HG03432 (cell line): ENCODE measurements at regions not wholly inside any gene's neighbourhood (a gene's known extent, or its start where the extent isn't known, plus 50 kb on each side); places are given as distances from the start of the nearest gene placed in this dataset.

Experiments used
- ATAC-seq: cut with Tn5 transposase; IDR thresholded peaks from one replicate; pipeline ENCODE4 v1.9.1; 2021; ENCODE audit warnings: mild to moderate bottlenecking, moderate library complexity; ENCODE audit not compliant: unreplicated experiment

DNA sequence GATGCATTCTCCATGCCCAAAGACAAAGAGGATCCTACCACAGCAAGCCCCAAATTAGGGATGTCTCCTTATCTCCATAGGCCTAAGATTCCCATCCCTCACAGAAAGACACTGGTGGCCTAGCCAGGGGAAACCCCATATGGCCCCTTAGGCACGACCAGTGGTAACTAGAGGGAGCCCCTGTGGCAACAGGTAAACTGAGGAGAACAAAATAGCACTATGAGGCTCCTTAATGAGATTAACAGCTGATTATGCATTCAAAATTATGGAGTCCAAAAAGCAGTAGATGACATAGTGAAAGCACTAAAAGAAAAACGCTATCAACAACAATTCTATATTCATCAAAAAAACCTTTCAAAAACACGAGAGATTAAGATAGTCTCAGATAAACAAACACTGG is 234.0 kb downstream of the DIRAS2 start:
- ATAC-seq, result no peak

GRCh38 chr9:90419221-90419851 is 223.3 kb downstream of the DIRAS2 start:
- no peak for ATAC-seq

GRCh38 chr9:90420211-90420610 is 222.4 kb downstream of the DIRAS2 start:
- ATAC-seq, result no peak

- ATAC-seq, result no peak
Observed at GRCh38 chr9:90420768-90421513, 221.7 kb downstream of the DIRAS2 start.

DNA sequence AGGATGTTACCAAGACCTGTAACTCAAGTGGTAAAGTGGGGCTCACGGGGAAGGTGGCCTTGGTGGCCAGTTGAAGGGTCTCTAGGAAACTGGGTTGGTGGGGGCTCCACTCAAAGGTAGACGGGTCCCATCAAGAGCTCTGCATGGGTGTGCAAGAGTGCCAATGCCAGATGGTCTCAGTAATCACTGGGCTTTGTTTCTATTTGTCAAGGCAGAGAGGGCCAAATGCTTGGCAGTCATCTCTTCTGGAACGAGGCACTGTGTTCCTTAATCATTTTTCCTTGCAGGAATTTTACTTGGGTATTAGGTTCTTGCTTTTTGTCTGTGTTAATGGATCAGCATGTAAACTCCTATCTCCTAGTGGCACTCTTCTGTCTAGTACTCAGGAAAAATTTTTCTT is 220.8 kb downstream of the DIRAS2 start:
- ATAC-seq, result no peak

DNA sequence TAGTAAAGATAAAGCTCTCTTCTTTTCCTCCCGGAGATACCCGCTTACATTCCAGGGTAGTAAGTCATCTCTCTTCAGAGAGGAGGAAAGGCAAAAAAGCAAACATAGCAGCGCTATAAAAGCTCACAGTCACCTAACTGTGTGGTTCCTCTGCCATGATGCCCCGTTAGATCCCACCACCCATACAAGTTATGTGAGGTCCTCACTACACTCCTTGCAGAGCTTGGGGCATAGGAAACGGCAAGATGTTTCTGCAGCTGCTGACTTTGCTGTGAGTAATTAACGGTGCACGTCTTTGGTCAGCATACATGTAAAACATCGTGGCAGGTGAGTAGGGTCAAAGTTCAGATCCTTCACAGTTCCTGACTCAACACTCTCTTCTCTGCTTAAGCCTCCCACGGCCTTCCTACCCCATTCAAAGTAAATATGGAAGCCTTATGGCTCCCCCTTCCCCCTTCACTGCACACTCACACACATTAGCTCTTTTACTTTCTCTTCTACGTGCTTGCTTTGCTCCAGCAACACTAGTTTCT is 218.9 kb downstream of the DIRAS2 start:
- no peak for ATAC-seq

- no peak for ATAC-seq
Observed at GRCh38 chr9:90428517-90428916, 214.1 kb downstream of the DIRAS2 start.

DNA sequence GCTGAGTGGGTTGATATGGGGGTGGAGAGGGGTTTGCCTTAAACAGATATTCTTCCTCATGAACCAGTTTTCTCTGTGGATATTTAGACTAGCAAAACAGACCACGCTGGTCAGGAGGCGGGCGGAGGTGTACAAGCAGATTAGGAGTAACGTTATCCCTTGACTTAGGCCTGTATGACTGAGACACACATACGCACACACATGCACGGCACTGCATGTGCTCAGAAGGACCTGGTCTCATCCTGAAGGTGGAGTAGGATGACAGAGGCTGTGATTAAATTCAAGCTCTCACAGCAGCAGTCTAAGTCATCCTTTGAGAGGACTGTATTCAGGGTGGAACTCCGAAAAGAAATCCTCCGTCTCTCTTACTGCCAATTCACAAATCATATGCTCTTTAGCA is 209.7 kb downstream of the DIRAS2 start:
- no peak for ATAC-seq

DNA sequence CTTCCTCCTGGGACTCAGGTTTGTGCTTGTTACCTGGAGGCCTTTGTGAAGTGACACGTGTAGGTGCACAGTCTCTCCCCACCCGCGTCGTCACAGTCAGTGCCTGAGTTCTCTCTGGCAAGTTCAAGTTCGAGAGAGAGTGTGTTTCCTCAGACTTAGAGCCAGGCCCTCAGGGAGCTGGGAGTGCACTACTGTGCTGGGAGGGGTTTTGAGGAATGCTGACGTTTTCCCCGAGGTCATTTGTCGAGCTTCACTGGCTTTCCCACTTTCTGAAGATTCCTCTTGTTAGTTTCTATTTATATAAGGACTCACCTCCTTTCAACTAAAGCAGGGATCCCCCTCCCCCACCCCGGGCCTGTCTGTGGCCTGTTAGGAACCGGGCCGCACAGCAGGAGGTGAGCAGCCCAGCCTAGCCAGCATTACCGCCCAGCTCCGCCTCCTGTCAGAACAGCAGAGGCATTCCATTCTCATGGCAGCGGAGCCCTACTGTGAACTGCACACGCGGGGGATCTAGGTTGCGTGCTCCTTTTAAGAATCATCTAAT is 209.2 kb downstream of the DIRAS2 start:
- no peak for ATAC-seq

DNA sequence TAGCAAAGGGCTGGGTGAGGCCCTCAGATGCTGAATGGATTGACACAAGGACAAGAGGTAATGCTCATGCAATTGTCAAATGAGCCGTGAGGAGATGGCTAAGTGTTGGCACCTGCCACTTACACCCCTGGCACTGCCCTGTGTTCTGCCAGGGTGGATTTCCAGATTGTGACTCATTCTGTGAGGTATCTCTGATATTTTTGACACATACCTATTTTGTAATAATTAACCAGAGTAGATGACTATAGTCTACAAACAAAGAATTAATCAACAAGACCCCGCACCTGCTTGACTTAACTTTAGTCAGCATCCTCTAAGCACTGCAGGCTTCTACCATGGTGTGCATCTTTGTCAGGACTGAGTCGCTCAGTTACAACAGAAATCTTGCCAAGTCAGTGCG is 200.8 kb downstream of the DIRAS2 start:
- ATAC-seq, result no peak

DNA sequence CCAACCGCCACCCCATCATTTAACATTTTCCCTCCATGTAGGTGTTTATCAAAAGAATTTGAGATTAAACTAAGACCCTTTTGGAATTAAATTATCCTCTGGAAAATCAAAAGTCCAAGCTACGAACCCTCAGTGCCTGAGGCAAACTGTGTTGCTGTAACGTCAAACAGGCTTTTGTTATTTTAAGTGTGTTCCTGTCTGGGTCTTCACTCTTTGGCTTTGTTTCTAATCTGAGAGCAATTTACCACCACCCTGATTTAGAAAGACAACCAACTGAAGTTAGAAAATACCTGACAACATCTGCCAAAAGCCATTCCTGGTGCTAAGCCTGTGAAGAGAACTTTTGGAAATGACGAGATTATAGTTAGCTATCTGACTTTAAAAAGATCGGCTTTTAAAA is 199.9 kb downstream of the DIRAS2 start:
- ATAC-seq, result no peak

DNA sequence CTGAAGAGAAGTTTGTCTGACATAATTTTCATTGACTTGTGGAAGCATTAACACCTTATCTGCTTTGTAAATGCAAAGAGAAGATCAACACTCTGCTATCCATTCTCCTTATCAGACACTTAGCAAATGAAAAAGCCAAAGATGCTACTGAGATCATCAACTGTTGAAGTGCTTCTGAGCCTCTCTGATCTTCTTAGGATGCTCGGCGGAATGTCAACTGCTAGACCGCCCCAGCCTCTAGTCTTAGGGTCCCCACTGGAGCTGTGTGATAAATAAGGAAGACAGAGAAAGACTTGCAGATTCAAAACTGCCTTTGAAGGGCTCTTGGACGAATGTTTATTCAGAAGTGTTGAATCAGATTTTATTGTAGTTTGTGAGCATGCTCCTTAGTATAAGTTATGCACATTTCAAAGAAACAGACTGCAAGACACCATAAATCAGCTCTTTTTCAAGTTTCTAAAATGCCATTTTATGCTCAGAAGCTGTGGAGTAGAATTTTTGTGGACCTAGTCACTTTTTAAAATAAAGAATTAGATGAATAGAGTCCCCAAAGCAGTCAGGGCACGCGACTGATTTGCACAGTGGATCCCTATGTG is 197.9 kb downstream of the DIRAS2 start:
- no peak for ATAC-seq

DNA sequence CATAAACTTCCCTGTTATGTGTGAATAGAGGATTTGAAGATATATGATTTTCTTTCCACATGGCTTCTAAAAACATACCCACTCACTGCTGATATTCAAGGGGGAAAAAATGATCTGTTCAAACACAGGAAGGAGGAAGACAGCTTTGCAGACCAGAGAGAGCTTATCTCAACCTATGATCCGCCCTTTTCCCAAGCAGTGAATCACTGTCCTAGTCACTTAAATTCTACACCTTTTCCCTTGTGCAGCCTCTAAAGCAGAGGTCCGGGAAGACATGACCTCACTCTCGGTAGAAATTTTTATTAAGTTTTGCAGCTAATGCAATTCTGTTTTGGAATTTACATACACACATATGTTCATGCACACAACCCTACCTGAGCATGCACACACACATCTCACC is 197.2 kb downstream of the DIRAS2 start:
- ATAC-seq, result no peak

DNA sequence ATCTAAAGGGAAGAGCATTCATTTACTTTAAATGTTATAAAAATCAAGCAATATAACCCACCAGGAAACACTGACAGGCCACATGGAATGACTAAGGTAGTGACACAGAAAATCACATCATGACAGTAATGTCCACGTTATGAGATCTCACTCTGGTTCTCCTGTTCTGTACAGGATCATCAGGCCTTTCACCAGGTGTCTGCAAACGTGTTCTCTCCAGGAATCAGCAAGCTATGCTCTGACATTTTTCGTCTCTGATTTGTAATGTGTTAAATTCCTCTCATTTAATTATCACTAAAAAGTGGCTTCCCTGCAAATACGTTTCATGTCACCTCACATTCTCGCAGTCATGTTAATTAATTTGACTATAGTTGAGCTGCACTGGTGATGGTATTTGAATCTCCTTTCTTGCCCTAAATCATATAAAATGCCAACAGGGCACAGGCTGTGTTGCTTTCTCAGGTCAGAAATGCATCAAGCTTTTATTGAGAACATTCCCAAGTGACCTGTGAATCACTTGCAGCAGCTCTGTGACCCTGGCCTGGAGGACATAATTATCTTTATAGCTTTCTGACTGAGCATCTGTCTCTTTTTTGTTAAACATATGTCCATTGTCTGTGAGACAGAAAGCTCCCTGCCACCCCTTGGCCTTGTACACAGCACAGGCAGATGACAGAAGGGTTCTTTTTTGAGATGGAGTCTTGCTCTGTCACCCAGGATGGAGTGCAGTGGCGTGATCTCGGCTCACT is 196.2 kb downstream of the DIRAS2 start:
- no peak for ATAC-seq

DNA sequence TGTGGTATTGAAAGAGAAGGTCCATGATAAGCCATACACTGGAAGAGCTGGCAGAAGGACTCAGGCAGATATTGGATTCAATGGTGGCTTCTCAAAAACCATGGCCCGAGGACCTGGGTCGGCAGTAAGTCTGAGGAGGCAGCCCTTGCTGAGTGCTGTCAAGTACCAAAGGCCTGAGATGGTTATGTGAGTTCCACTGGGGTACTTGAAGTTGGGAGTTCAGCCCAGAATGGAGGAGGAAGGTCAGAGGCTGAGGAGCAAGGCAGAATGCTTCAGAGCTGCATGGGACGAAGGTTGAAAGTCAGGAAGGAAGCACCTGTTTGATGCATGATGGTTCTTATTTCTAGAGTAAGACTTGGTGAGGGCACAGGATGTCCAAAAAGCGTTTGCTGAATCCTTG is 194.9 kb downstream of the DIRAS2 start:
- no peak for ATAC-seq

GRCh38 chr9:90449213-90449925 is 193.3 kb downstream of the DIRAS2 start:
- ATAC-seq, result no peak

GRCh38 chr9:90451804-90452203 is 190.8 kb downstream of the DIRAS2 start:
- ATAC-seq, result no peak

GRCh38 chr9:90455316-90455715 is 187.3 kb downstream of the DIRAS2 start:
- ATAC-seq, result no peak

- ATAC-seq, result no peak
Observed at GRCh38 chr9:90457386-90458190, 185.0 kb downstream of the DIRAS2 start.

DNA sequence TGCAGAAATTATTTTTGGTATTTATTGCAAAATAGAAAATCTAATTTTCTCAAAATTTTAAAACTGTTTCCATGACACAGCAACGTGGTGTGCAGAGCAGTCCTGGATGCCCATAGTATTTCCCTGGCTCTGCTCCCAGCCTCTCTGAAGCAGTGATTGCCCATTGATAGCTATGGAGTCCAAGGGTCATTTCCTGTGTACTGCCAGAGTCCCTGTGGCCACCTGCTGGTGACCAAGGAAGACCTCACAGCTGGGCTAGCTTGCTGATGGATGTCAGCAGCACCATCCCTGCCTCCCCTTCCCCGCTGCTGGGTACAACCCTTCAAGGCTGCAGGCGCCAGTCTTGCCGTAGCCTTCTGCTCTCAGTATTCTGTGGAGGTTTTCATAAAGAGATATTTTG is 184.1 kb downstream of the DIRAS2 start:
- ATAC-seq, result no peak
